ENCODE measurements at regions not wholly inside any gene's neighbourhood (a gene's known extent, or its start where the extent isn't known, plus 50 kb on each side); places are given as distances from the start of the nearest gene placed in this dataset.

DNA sequence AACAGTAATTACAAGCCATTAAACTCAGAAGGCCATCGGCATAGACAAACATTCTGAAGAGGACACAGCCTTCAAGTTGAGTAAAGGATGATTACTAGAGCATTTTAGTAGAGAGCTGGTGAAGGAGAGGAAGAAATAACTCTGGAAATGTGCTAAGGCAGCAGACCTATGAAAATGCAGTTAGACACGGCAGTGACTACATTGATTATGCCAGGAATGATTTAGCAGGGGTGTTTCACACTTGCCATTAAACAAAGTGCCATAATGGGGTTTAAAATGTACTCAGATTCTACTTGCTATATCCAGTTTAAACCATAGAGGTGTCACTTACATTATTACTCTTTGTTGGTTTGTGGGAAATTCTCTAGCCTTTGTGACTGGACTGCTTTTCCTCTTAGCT lies 372.3 kb downstream of the CPS1 start:
- no peak overlapping the region for H3K9ac ChIP-seq (ENCODE audit: low read length)
- CTCF ChIA-PET = no interaction called here
- H3K27me3 ChIP-seq (ENCODE audit: insufficient read depth, low read length) = no peaks in the 10 kb centered on the region
- H4K20me1 ChIP-seq (ENCODE audit: insufficient read depth) = no peaks in the 10 kb centered on the region
- ATAC-seq (no peak), DNase-seq (ENCODE audit: low read depth, low spot score) (no peak)
- TF ChIP-seq CBX3 (IDR thresholded peaks at IDR 0.05; ENCODE audit: low read depth) = no peak
- TF ChIP-seq SP1 (IDR thresholded peaks at IDR 0.05; ENCODE audit: low read depth) = no peak
- TF ChIP-seq POLR2AphosphoS5 (IDR thresholded peaks at IDR 0.05; ENCODE audit: low read depth, low read length) = no peak
- TF ChIP-seq SRF (IDR thresholded peaks at IDR 0.05; ENCODE audit: low read depth) = no peak
- TF ChIP-seq EGR1 (IDR thresholded peaks at IDR 0.05; ENCODE audit: low read depth) = no peak
- no peak for TF ChIP-seq TCF7L2 (IDR thresholded peaks at IDR 0.05; ENCODE audit: borderline replicate concordance, extremely low read depth, insufficient read depth, insufficient read length)
- H3K36me3 ChIP-seq (ENCODE audit: control insufficient read depth in 1 of 2, insufficient read depth in 2 of 2, low read length in 2 of 2) = no peaks in the 10 kb centered on the region
- H2AFZ ChIP-seq (ENCODE audit: low read depth, low read length, poor library complexity, severe bottlenecking) = no peak overlapping the region
- no peaks in the 10 kb centered on the region for H3K79me2 ChIP-seq (ENCODE audit: insufficient read depth, low read length)
- H3K9me3 ChIP-seq (ENCODE audit: control insufficient read depth in 1 of 2, insufficient read depth in 1 of 2, low read depth in 1 of 2, low read length in 2 of 2) = no peaks in the 10 kb centered on the region
- H3K4me3 ChIP-seq (replicated peaks in 1 of 2; ENCODE audit: low read depth in 1 of 2, low read length in 2 of 2) = no peak overlapping the region
- no peak overlapping the region for H3K4me2 ChIP-seq (ENCODE audit: low read length)
- no peaks in the 10 kb centered on the region for H3K4me1 ChIP-seq (ENCODE audit: control insufficient read depth in 1 of 2, insufficient read depth in 2 of 2, low read length in 2 of 2)
- BruUV-seq (replicated peaks) = no TSS peak
- POLR2A ChIA-PET = no interaction called here
- RAD21 ChIA-PET (ENCODE audit: low non-redundant PET in 1 of 2, low total read pairs in 2 of 2, uncharacterized antibody in 2 of 2, unreplicated experiment in 2 of 2) = no interaction called here
- intact Hi-C loops (cut with micrococcal nuclease) = no loop called here
- H3K27ac ChIP-seq (ENCODE audit: low read depth, low read length) = no peak overlapping the region
- peaks cover 3% of the 10 kb centered on the region; the same call in 1 of the 2 replicates for H3K9me2 ChIP-seq (ENCODE audit: insufficient read depth)

DNA sequence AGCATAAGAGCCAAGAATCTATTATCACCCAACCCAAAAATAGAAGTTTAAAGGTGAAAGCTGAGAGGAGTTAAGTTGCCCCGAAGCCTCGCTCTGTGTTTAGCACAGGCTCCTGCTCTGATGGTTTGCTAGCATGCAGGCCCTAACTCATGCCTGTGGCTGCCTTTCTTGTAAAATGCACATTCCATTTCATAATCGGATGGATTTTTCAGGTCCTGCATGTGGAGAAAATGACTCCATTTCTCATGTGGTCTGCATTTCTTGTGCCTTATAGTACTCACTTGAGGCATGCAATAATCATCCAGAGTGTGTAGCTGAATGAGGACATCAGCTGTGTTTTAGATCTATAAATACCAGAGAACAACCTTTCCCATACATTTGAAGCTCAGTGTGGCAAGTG lies 381.8 kb downstream of the CPS1 start:
- H3K27ac ChIP-seq (ENCODE audit: low read depth, low read length) = no peak overlapping the region
- ChIA-PET CTCF (no interaction called here), RAD21 (ENCODE audit: low non-redundant PET in 1 of 2, low total read pairs in 2 of 2, uncharacterized antibody in 2 of 2, unreplicated experiment in 2 of 2) (no interaction called here), POLR2A (no interaction called here)
- H3K79me2 ChIP-seq (ENCODE audit: insufficient read depth, low read length) = no peaks in the 10 kb centered on the region
- DNase-seq (ENCODE audit: low read depth, low spot score) (no peak), ATAC-seq (no peak)
- no peak overlapping the region for H3K4me3 ChIP-seq (replicated peaks in 1 of 2; ENCODE audit: low read depth in 1 of 2, low read length in 2 of 2)
- intact Hi-C loops (cut with micrococcal nuclease) = no loop called here
- H3K4me2 ChIP-seq (ENCODE audit: low read length) = no peak overlapping the region
- BruUV-seq (replicated peaks) = no TSS peak
- no peaks in the 10 kb centered on the region for H3K9me3 ChIP-seq (ENCODE audit: control insufficient read depth in 1 of 2, insufficient read depth in 1 of 2, low read depth in 1 of 2, low read length in 2 of 2)
- H4K20me1 ChIP-seq (ENCODE audit: insufficient read depth) = no peaks in the 10 kb centered on the region
- H3K36me3 ChIP-seq (ENCODE audit: control insufficient read depth in 1 of 2, insufficient read depth in 2 of 2, low read length in 2 of 2) = no peaks in the 10 kb centered on the region
- TF ChIP-seq SRF (IDR thresholded peaks at IDR 0.05; ENCODE audit: low read depth) (no peak), JUND (IDR thresholded peaks at IDR 0.05) (no peak), SP1 (IDR thresholded peaks at IDR 0.05; ENCODE audit: low read depth) (no peak)
- TF ChIP-seq, protein P1, sequence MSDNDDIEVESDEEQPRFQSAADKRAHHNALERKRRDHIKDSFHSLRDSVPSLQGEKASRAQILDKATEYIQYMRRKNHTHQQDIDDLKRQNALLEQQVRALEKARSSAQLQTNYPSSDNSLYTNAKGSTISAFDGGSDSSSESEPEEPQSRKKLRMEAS (IDR thresholded peaks at IDR 0.05) = no peak
- 0 out of 2 replicates have a peak, but pooled peaks cover 5% of the 10 kb centered on the region for H3K9me2 ChIP-seq (ENCODE audit: insufficient read depth)
- no peaks in the 10 kb centered on the region for H3K4me1 ChIP-seq (ENCODE audit: control insufficient read depth in 1 of 2, insufficient read depth in 2 of 2, low read length in 2 of 2)
- H3K9ac ChIP-seq (ENCODE audit: low read length) = no peak overlapping the region
- H2AFZ ChIP-seq (ENCODE audit: low read depth, low read length, poor library complexity, severe bottlenecking) = no peak overlapping the region
- no peaks in the 10 kb centered on the region for H3K27me3 ChIP-seq (ENCODE audit: insufficient read depth, low read length)

Data from HCT116 (cell line).